ENCODE measurements at regions not wholly inside any gene's neighbourhood (a gene's known extent, or its start where the extent isn't known, plus 50 kb on each side); places are given as distances from the start of the nearest gene placed in this dataset.
"Not testable (repeated sequence)": the region's sequence is repeated elsewhere in the genome, so short reads cannot be mapped to it uniquely, and the experiment has no call there.

- H3K4me3 ChIP-seq = no peak overlapping the region
- TF ChIP-seq POLR2A (IDR thresholded peaks at IDR 0.05) (no peak), CTCF (IDR thresholded peaks at IDR 0.05) (no peak)
- peaks cover 5% of the 10 kb centered on the region for H3K4me1 ChIP-seq
- DNase-seq = no peak
- H3K27me3 ChIP-seq = no peaks in the 10 kb centered on the region
- H3K36me3 ChIP-seq (replicated peaks in 1 of 2; ENCODE audit: insufficient read depth in 1 of 2, low read depth in 2 of 2) = no peaks in the 10 kb centered on the region
- WGBS, 2 donors = 52 to 59% methylated on average over 5 of the region's 5 CpGs
- peak overlapping the region; percentile 18 to 46 (median 26) for H3K27ac ChIP-seq
- peak; percentile 59 for ATAC-seq
- intact Hi-C loops (cut with DNase I) = no loop called here
- no peaks in the 10 kb centered on the region for H3K9me3 ChIP-seq
These were observed 376.3 kb upstream of the RGS6 start for GRCh38 chr14:71555654-71556559.

- ATAC-seq = no peak
- intact Hi-C loops (cut with DNase I) = no loop called here
- Histone ChIP-seq H3K36me3 (replicated peaks in 1 of 2; ENCODE audit: insufficient read depth in 1 of 2, low read depth in 2 of 2) (no peaks in the 10 kb centered on the region), H3K9me3 (no peaks in the 10 kb centered on the region), H3K27me3 (no peaks in the 10 kb centered on the region), H3K4me1 (peaks cover 5% of the 10 kb centered on the region), H3K27ac (peak overlapping the region in 2 of 4 donors; percentile 27 to 46), H3K4me3 (no peak overlapping the region)
- TF ChIP-seq POLR2A (IDR thresholded peaks at IDR 0.05) (no peak), CTCF (IDR thresholded peaks at IDR 0.05) (no peak)
- no peak for DNase-seq
- 74 to 88% methylated on average over 2 of the region's 2 CpGs for WGBS, 2 donors
These were observed 375.5 kb upstream of the RGS6 start for GRCh38 chr14:71556730-71557129.

GRCh38 chr14:71557351-71557750, 374.9 kb upstream of the RGS6 start:
- ATAC-seq (no peak), DNase-seq (no peak)
- no peaks in the 10 kb centered on the region for H3K9me3 ChIP-seq
- TF ChIP-seq CTCF (IDR thresholded peaks at IDR 0.05) = no peak
- no peak for TF ChIP-seq POLR2A (IDR thresholded peaks at IDR 0.05)
- no peak overlapping the region for H3K27ac ChIP-seq
- WGBS, 2 donors = 80 to 97% methylated on average over 2 of the region's 2 CpGs
- intact Hi-C loops (cut with DNase I) = no loop called here
- H3K36me3 ChIP-seq (replicated peaks in 1 of 2; ENCODE audit: insufficient read depth in 1 of 2, low read depth in 2 of 2) = no peaks in the 10 kb centered on the region
- H3K4me3 ChIP-seq = no peak overlapping the region
- peaks cover 5% of the 10 kb centered on the region for H3K4me1 ChIP-seq
- no peaks in the 10 kb centered on the region for H3K27me3 ChIP-seq

- intact Hi-C loops (cut with DNase I) = not testable (repeated sequence)
These were observed 373.3 kb upstream of the RGS6 start for GRCh38 chr14:71558943-71559342.

GRCh38 chr14:71560751-71561150, 371.5 kb upstream of the RGS6 start:
- intact Hi-C loops (cut with DNase I) = no loop called here
- Histone ChIP-seq H3K4me3 (no peak overlapping the region), H3K27ac (no peak overlapping the region), H3K9me3 (no peaks in the 10 kb centered on the region), H3K4me1 (no peaks in the 10 kb centered on the region), H3K27me3 (no peaks in the 10 kb centered on the region), H3K36me3 (replicated peaks in 1 of 2; ENCODE audit: insufficient read depth in 1 of 2, low read depth in 2 of 2) (no peaks in the 10 kb centered on the region)
- TF ChIP-seq CTCF (IDR thresholded peaks at IDR 0.05) (no peak), POLR2A (IDR thresholded peaks at IDR 0.05) (no peak)
- DNase-seq (no peak), ATAC-seq (no peak)

More at GRCh38 chr14:71558943-71559342, 373.3 kb upstream of the RGS6 start:
- not testable (repeated sequence) for H3K9me3 ChIP-seq; H3K4me3 ChIP-seq; H3K36me3 ChIP-seq (replicated peaks in 1 of 2; ENCODE audit: insufficient read depth in 1 of 2, low read depth in 2 of 2); H3K4me1 ChIP-seq; ATAC-seq; H3K27ac ChIP-seq; DNase-seq; H3K27me3 ChIP-seq
- WGBS, 2 donors = 95 to 97% methylated on average over 10 of the region's 10 CpGs

Data from body of pancreas (tissue), 4 donors.